SU-DHL-6 (cell line): ENCODE measurements at regions not wholly inside any gene's neighbourhood (a gene's known extent, or its start where the extent isn't known, plus 50 kb on each side); places are given as distances from the start of the nearest gene placed in this dataset.

Experiments used
- CTCF ChIP-seq: fragments of 200-600 bp; sonication (generic); IDR thresholded peaks from one replicate; pipeline ENCODE4 v1.5.1; 2017; ENCODE audit warnings: antibody characterized with exemption, mild to moderate bottlenecking, low read length, moderate library complexity; ENCODE audit not compliant: insufficient read depth, poor library complexity, severe bottlenecking
- EZH2phosphoT487 ChIP-seq: fragments of 200-600 bp; sonication (generic), shearing (Covaris generic); conservative IDR thresholded peaks from 2 replicates; pipeline ENCODE4 v1.6.1; 2018; ENCODE audit warnings: mild to moderate bottlenecking, antibody characterized with exemption, low read length, moderate library complexity, mixed read lengths

DNA sequence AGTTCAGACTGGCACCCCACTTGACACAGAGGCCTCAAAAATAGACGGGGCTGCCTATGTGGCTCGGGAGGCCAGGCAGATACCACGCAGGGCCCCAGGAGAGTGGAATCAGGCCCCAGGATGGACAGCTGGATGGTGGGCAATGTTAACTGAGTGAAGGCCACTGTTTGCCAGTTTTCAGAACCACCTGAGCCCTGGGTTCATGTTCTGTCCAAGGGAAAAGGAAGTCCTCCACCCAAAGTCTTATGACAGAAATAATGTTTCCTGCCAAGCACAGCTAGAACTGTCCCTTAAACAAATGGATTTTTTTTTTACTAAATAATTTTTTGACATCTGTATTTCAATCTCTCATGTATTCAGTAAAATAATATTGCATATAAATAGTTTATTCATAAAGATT is 228.4 kb downstream of the KLF13 start:
- TF ChIP-seq CTCF, result no peak
- no peak for TF ChIP-seq EZH2phosphoT487
